Left renal pelvis (tissue), 4 donors: ENCODE measurements at regions not wholly inside any gene's neighbourhood (a gene's known extent, or its start where the extent isn't known, plus 50 kb on each side); places are given as distances from the start of the nearest gene placed in this dataset.

Source experiments
- DNase-seq, 4 donors: peaks; one replicate each; pipeline ENCODE4 v3.0.0-alpha.2; 2013; ENCODE audit warnings: low read depth in 4 of 4, low spot score in 3 of 4

GRCh38 chr1:243917177-243917862 lies 67.3 kb upstream of the AKT3 start:
- DNase-seq: peak in 3 of 4 donors; percentile 30 to 45 (median 35)

GRCh38 chr1:243916160-243916559 lies 66.1 kb upstream of the AKT3 start:
- DNase-seq: no peak

DNA sequence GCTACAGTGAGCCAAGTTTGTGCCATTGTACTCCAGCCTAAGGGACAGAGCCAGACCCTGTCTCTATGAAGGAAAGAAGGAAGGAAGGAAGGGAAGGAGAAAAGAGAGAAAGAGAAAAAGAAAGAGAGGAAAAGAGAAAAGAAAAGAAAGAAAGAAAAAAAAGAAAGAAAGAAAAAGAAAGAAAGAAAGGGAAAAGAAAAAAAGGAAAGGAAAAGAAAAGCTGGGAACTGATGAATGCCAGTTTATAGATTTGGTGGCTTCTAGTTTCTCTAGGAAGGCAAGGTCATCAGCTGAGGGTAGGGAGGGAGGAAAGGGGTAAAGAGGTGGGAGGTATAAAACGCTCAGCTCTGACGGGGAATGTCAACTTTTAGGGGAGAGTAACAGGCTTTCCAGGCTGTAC lies 62.3 kb upstream of the AKT3 start:
- no peak for DNase-seq

DNA sequence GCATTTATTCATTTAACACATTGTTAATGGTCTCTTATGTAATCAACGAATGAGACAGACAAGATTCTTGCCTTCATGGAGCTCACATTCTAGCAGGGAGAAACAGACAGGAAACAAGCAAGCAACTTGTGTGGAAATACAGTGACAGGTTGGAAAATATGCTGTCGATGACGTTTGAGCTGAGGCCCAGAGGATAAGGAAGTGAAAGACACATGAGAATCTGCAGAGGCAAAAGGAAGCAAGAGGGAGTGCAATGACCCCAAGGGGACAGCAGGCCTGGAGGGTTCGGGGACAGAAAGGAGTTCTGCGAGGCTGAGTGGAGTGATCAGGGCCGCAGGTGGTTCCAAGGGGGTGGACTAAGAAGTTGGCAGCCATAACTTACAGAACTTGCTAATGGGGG lies 60.6 kb upstream of the AKT3 start:
- DNase-seq: no peak

- no peak for DNase-seq
Measured at GRCh38 chr1:243903895-243904294, 53.9 kb upstream of the AKT3 start.

DNA sequence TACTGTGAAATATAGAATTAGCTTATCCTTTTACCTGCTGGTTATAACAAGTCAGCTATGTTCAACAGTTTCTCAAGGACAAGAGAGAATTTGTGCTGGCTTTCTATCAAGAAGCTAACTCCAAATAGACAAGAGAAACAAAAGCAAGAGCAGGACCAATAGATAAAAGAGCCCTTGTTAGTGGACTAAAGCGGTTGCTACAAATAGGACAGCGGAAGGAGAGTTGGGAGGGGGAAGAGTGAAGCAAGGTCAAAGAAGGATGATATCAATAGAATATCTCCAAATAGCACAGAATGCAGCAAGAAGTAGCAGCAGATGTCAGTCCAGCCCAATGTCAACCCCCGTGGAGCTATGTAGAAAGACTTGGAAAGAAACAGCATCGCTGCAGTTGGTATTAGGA lies 53.0 kb upstream of the AKT3 start:
- DNase-seq: no peak

DNA sequence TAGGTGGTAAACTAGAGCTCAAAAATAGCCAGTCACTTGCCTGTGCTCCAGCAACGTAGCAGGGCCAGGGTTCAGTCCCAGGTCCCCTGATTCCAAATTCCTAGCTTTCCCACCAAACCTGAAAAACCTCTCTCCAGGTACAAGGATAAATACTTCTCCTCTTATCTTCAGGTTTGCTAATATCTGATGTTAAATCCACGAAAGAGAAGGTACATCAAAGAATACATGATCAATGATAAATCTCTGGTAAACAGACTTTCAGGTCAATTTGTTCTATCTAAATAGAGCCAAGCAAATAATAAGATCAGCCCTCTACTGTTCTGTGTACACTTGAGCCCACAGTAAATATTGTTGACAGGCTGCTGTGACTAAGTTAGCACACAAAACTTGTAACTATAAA lies 52.1 kb upstream of the AKT3 start:
- no peak for DNase-seq
